Astrocyte (in vitro differentiated cells and primary cell): ENCODE measurements at regions not wholly inside any gene's neighbourhood (a gene's known extent, or its start where the extent isn't known, plus 50 kb on each side); places are given as distances from the start of the nearest gene placed in this dataset.
"Not testable (repeated sequence)": the region's sequence is repeated elsewhere in the genome, so short reads cannot be mapped to it uniquely, and the experiment has no call there.

Experiments used
- DNase-seq: peaks from one replicate; pipeline ENCODE4 v3.0.0-alpha.2; 2010; ENCODE audit warnings: low read depth
- FAIRE-seq: peaks from 2 replicates; lab custom pipeline; 2011; peaks lifted over from hg19 to GRCh38; lab: Jason Lieb, UNC
- H2AFZ ChIP-seq: 2 replicates; pipeline ENCODE4 v1.6.0; 2012; ENCODE audit warnings: low read depth, low read length, inconsistent platforms
- H3K27ac ChIP-seq: 2 replicates; pipeline ENCODE4 v1.5.1; 2011; ENCODE audit warnings: low read depth, low read length, inconsistent platforms
- H3K27me3 ChIP-seq: 2 replicates; pipeline ENCODE4 v1.6.0; 2011; ENCODE audit warnings: low read length, inconsistent platforms; ENCODE audit not compliant: insufficient read depth
- H3K36me3 ChIP-seq: 2 replicates; pipeline ENCODE4 v1.5.1; 2011; ENCODE audit warnings: low read length, inconsistent platforms; ENCODE audit not compliant: insufficient read depth
- H3K4me1 ChIP-seq: 2 replicates; pipeline ENCODE4 v1.5.1; 2011; ENCODE audit warnings: low read length, inconsistent platforms; ENCODE audit not compliant: insufficient read depth
- H3K4me2 ChIP-seq: 2 replicates; pipeline ENCODE4 v1.6.0; 2012; ENCODE audit warnings: low read length, inconsistent platforms
- H3K4me3 ChIP-seq: 2 replicates; pipeline ENCODE4 v1.5.1; 2011; ENCODE audit warnings: low read depth, mild to moderate bottlenecking, low read length, inconsistent platforms; ENCODE audit not compliant: insufficient read depth
- H3K79me2 ChIP-seq: 2 replicates; pipeline ENCODE4 v1.6.0; 2012; ENCODE audit warnings: mild to moderate bottlenecking, low read length, inconsistent platforms; ENCODE audit not compliant: insufficient read depth
- H3K9ac ChIP-seq: 2 replicates; pipeline ENCODE4 v1.6.0; 2012; ENCODE audit warnings: mild to moderate bottlenecking, low read length, inconsistent platforms
- H3K9me3 ChIP-seq: 2 replicates; pipeline ENCODE4 v1.5.1; 2012; ENCODE audit warnings: low read depth, mild to moderate bottlenecking, low read length, inconsistent platforms; ENCODE audit not compliant: insufficient read depth
- H4K20me1 ChIP-seq: 2 replicates; pipeline ENCODE4 v1.6.0; 2012; ENCODE audit warnings: low read length, inconsistent platforms; ENCODE audit not compliant: insufficient read depth
- H3K27ac Mint-ChIP-seq: one replicate; pipeline ENCODE4 v1.8.0; 2021; ENCODE audit warnings: mild to moderate bottlenecking, mixed read lengths; ENCODE audit not compliant: unreplicated experiment
- H3K27me3 Mint-ChIP-seq: one replicate; pipeline ENCODE4 v1.8.0; 2021; ENCODE audit warnings: low read depth, mixed read lengths; ENCODE audit not compliant: unreplicated experiment
- H3K36me3 Mint-ChIP-seq: one replicate; pipeline ENCODE4 v1.8.0; 2021; ENCODE audit warnings: low read depth, mixed read lengths; ENCODE audit not compliant: unreplicated experiment
- H3K4me1 Mint-ChIP-seq: one replicate; pipeline ENCODE4 v1.8.0; 2021; ENCODE audit warnings: low read depth, mixed read lengths; ENCODE audit not compliant: unreplicated experiment
- H3K4me3 Mint-ChIP-seq: one replicate; pipeline ENCODE4 v1.8.0; 2021; ENCODE audit warnings: mild to moderate bottlenecking, moderate library complexity, mixed read lengths; ENCODE audit not compliant: unreplicated experiment
- H3K9me3 Mint-ChIP-seq: one replicate; pipeline ENCODE4 v1.8.0; 2021; ENCODE audit warnings: mild to moderate bottlenecking, mixed read lengths; ENCODE audit not compliant: unreplicated experiment
- CTCF ChIP-seq: IDR thresholded peaks from 2 replicates; pipeline ENCODE4 v1.5.1; 2011; ENCODE audit warnings: low read depth, mild to moderate bottlenecking, inconsistent platforms, low read length, moderate library complexity; ENCODE audit not compliant: insufficient read depth
- EZH2 ChIP-seq: IDR thresholded peaks from 2 replicates; pipeline ENCODE4 v1.6.1; 2012; ENCODE audit warnings: mild to moderate bottlenecking, low read length, inconsistent platforms; ENCODE audit not compliant: insufficient read depth

- Histone ChIP-seq H3K9me3 (no peaks in the 10 kb centered on the region), H3K4me1 (no peaks in the 10 kb centered on the region), H3K27ac (no peak overlapping the region), H3K27me3 (no peaks in the 10 kb centered on the region), H3K79me2 (no peaks in the 10 kb centered on the region), H4K20me1 (no peaks in the 10 kb centered on the region), H2AFZ (no peak overlapping the region), H3K4me3 (no peak overlapping the region), H3K36me3 (no peaks in the 10 kb centered on the region), H3K4me2 (no peak overlapping the region), H3K9ac (no peak overlapping the region)
- peaks cover 28% of the 10 kb centered on the region for H3K27me3 Mint-ChIP-seq
- no peak for FAIRE-seq
- H3K4me1 Mint-ChIP-seq, result no peaks in the 10 kb centered on the region
- no peaks in the 10 kb centered on the region for H3K9me3 Mint-ChIP-seq
- H3K36me3 Mint-ChIP-seq, result no peaks in the 10 kb centered on the region
- no peak overlapping the region for H3K27ac Mint-ChIP-seq
- DNase-seq, result no peak
- no peak for TF ChIP-seq EZH2
- TF ChIP-seq CTCF, result no peak
- no peak overlapping the region for H3K4me3 Mint-ChIP-seq
Observed at GRCh38 chrX:114465689-114466088, 118.2 kb upstream of the HTR2C start.

GRCh38 chrX:114472008-114472407, 111.9 kb upstream of the HTR2C start:
- not testable (repeated sequence) for H3K79me2 ChIP-seq, FAIRE-seq, H3K4me3 Mint-ChIP-seq, H3K27me3 ChIP-seq, H3K27ac ChIP-seq, H3K36me3 ChIP-seq, H3K9me3 ChIP-seq, DNase-seq, H3K4me3 ChIP-seq, H3K4me1 ChIP-seq, H3K4me2 ChIP-seq, H4K20me1 ChIP-seq, H3K4me1 Mint-ChIP-seq, H3K9ac ChIP-seq, H3K36me3 Mint-ChIP-seq, H3K9me3 Mint-ChIP-seq, H3K27ac Mint-ChIP-seq, H2AFZ ChIP-seq
- peaks cover 20% of the 10 kb centered on the region for H3K27me3 Mint-ChIP-seq

- Histone ChIP-seq H4K20me1 (no peaks in the 10 kb centered on the region), H3K79me2 (no peaks in the 10 kb centered on the region), H3K9me3 (no peaks in the 10 kb centered on the region), H3K9ac (no peak overlapping the region), H3K4me3 (no peak overlapping the region), H3K4me2 (no peak overlapping the region), H3K36me3 (no peaks in the 10 kb centered on the region), H3K27me3 (no peaks in the 10 kb centered on the region), H3K4me1 (no peaks in the 10 kb centered on the region), H3K27ac (no peak overlapping the region), H2AFZ (no peak overlapping the region)
- Mint-ChIP-seq H3K27ac (no peak overlapping the region), H3K36me3 (no peaks in the 10 kb centered on the region), H3K4me1 (no peaks in the 10 kb centered on the region), H3K4me3 (no peak overlapping the region), H3K9me3 (no peaks in the 10 kb centered on the region), H3K27me3 (peaks cover 13% of the 10 kb centered on the region)
- TF ChIP-seq CTCF, result no peak
- no peak for TF ChIP-seq EZH2
- FAIRE-seq, result peak; percentile 73
- no peak for DNase-seq
Observed at GRCh38 chrX:114472788-114473187, 111.1 kb upstream of the HTR2C start.
